AG10803 (cell line): ENCODE measurements at regions not wholly inside any gene's neighbourhood (a gene's known extent, or its start where the extent isn't known, plus 50 kb on each side); places are given as distances from the start of the nearest gene placed in this dataset.
A peak's percentile ranks its signal among the peaks of the same experiment; 100 is the strongest.

Source experiments
- DNase-seq: peaks from one replicate; pipeline ENCODE4 v3.0.0; 2010; ENCODE audit warnings: low read depth
- H3K4me3 ChIP-seq: 2 replicates; pipeline ENCODE4 v1.5.1; 2011; ENCODE audit warnings: mild to moderate bottlenecking, low read length, control low read depth
- TF ChIP-seq, protein P1 (sequence below): conservative IDR thresholded peaks from 2 replicates; pipeline ENCODE4 v1.5.1; 2011; ENCODE audit warnings: mild to moderate bottlenecking, low read length, control low read depth, inconsistent platforms

DNA sequence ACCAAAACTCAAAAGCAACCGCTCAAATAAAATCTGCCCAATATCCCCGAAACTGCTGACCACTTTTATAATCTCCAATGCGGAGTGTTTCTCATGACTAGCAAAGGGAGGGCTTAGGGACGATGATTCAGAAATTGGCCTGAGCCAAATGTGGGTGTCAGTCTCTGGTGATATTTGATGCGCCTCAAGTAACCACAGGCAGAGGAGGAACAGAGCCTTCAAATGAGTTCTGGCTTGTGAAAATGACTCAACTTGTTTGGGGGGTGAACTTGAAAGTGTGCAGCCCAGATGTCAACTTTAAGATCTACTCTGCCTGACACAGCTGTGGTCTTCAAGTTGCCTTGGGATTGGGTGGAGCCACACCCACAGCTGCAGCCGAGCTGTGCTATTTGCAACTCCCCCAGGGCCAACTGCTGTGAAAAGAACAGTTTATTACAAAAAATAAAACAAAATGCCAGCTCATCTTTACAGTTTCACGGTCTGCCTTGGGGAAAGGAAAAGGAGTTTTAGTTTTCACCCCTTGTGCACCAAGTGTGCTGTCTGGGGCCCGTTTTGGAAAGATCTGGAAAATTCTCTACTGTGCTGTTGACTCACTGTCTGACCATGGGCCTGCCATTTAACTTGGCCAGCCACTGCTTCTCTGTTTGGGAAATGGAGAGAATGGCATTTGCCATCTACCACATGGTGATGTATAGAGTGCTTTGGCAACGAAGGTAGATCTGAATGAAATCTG, 222.1 kb downstream of the MTX2 start:
- TF ChIP-seq, protein P1, sequence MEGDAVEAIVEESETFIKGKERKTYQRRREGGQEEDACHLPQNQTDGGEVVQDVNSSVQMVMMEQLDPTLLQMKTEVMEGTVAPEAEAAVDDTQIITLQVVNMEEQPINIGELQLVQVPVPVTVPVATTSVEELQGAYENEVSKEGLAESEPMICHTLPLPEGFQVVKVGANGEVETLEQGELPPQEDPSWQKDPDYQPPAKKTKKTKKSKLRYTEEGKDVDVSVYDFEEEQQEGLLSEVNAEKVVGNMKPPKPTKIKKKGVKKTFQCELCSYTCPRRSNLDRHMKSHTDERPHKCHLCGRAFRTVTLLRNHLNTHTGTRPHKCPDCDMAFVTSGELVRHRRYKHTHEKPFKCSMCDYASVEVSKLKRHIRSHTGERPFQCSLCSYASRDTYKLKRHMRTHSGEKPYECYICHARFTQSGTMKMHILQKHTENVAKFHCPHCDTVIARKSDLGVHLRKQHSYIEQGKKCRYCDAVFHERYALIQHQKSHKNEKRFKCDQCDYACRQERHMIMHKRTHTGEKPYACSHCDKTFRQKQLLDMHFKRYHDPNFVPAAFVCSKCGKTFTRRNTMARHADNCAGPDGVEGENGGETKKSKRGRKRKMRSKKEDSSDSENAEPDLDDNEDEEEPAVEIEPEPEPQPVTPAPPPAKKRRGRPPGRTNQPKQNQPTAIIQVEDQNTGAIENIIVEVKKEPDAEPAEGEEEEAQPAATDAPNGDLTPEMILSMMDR, result no peak
- peak; percentile 100 for DNase-seq
- H3K4me3 ChIP-seq, result no peak overlapping the region

GRCh38 chr2:176492583-176492982, 223.3 kb downstream of the MTX2 start:
- no peak for DNase-seq
- H3K4me3 ChIP-seq, result no peak overlapping the region
- TF ChIP-seq, protein P1, result no peak

GRCh38 chr2:176493226-176493825, 224.1 kb downstream of the MTX2 start:
- TF ChIP-seq, protein P1, result no peak
- no peak for DNase-seq
- H3K4me3 ChIP-seq, result no peak overlapping the region

DNA sequence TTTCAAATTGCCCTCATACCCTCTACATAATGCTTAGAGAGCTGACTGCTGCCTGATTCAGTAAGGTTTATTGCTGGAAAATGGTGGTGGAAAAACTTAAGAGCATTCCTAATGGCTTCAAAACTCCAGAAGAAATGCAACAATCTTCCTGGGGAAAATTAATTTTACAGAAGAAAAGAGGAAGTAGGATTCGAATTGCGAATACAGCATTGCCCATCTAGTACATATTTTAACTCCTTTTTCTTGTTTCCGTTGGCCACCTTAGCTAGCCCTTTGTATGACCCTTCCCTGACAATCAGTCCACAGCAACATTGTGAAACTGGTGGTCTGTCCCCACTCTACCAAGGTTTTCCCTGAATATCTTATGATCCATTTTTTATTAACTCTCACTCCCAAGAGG, 224.7 kb downstream of the MTX2 start:
- H3K4me3 ChIP-seq, result no peak overlapping the region
- DNase-seq, result no peak
- TF ChIP-seq, protein P1, result no peak

GRCh38 chr2:176494949-176495353, 225.7 kb downstream of the MTX2 start:
- peak; percentile 51 for DNase-seq
- no peak overlapping the region for H3K4me3 ChIP-seq
- TF ChIP-seq, protein P1, result no peak

GRCh38 chr2:176495826-176496225, 226.6 kb downstream of the MTX2 start:
- TF ChIP-seq, protein P1, result no peak
- no peak for DNase-seq
- H3K4me3 ChIP-seq, result no peak overlapping the region

DNA sequence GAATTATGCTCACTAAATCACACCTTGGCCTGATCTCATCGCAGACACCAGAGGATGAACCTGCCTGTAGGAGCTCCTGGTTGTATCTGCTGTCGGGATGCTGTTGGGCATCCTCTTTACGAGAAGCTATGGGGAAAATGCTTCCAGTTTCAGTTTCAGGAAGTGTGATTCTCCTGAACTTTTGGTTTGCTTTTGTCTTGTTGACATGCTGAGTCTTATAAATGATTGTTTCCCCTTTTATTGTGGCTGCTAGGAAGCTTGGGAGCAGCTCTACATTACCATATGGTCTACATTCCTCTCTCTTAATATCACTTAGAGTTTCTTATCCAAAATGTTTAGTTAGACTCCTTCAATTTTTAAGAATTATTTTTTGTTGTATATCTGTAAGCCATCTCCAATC, 227.5 kb downstream of the MTX2 start:
- DNase-seq, result peak; percentile 72
- TF ChIP-seq, protein P1, result no peak
- H3K4me3 ChIP-seq, result peak overlapping the region; percentile 30; the same call in 1 of the 2 replicates
